Hypothalamus (tissue), 51 donors: ENCODE measurements at regions not wholly inside any gene's neighbourhood (a gene's known extent, or its start where the extent isn't known, plus 50 kb on each side); places are given as distances from the start of the nearest gene placed in this dataset.

ENCODE experiments used
- DNase-seq, 51 donors: peaks; one replicate each; lab custom pipeline; 2025; lab: John Stamatoyannopoulos, UW

DNA sequence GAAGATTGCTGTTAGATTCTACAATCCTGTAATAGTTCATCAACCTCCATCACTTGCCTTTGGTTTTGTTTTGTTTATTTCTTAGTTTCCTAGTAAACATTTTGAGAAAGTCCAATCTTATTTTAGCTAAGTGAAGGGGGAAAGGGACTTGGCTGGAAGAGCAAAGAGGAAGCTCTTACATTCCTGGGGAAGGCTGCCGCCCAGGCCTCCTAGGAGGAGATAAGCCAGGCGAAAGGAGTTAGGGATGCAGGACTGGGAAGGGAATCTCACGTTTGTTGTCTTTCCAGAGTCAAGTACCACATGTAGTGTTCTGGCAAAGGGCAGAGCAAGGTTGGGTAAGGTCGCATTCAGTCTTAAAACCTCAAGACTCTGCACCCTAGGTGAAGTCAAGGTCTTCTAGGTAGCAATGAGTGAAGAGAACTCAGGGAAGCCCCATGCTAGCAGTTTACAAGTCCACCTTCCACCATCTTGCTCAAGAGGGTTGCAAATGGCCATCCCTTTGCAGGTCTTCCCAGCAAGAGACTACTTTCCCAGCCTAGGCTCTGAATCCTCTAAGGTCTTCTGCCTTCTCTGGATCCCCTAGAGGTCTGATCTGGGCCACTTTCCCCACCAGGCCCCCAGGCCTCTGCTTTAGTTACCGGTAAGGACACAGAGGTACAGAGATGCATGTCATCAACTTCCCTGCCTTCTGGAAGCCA lies 320.7 kb downstream of the CYP26B1 start:
- no peak for DNase-seq

GRCh38 chr2:71826299-71826698 lies 321.4 kb downstream of the CYP26B1 start:
- DNase-seq = no peak

DNA sequence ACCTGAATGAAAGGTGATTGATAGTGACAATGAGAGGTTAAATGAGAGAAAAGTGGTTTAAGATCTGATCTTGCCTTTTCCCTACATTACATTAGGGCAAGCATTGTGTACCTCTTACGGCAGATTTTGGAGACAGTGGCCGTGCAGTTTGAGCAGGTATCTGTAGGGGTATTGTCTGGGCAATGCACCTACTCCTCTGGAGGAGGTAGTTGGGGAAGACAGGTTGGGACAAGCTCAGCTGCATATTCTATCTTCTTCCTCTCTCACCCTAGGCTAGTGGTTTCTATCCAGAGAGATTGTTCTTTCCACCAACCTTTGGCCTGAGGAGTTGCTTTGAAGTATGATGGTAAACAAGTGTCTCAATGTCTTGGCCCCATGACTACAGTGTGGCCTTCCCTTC lies 323.2 kb downstream of the CYP26B1 start:
- no peak for DNase-seq

GRCh38 chr2:71823526-71823925 lies 324.1 kb downstream of the CYP26B1 start:
- DNase-seq = no peak

- no peak for DNase-seq
Observed at GRCh38 chr2:71822463-71822862, 325.2 kb downstream of the CYP26B1 start.

GRCh38 chr2:71821856-71822255 lies 325.8 kb downstream of the CYP26B1 start:
- no peak for DNase-seq

- DNase-seq = no peak
Observed at GRCh38 chr2:71816815-71817214, 330.8 kb downstream of the CYP26B1 start.

DNA sequence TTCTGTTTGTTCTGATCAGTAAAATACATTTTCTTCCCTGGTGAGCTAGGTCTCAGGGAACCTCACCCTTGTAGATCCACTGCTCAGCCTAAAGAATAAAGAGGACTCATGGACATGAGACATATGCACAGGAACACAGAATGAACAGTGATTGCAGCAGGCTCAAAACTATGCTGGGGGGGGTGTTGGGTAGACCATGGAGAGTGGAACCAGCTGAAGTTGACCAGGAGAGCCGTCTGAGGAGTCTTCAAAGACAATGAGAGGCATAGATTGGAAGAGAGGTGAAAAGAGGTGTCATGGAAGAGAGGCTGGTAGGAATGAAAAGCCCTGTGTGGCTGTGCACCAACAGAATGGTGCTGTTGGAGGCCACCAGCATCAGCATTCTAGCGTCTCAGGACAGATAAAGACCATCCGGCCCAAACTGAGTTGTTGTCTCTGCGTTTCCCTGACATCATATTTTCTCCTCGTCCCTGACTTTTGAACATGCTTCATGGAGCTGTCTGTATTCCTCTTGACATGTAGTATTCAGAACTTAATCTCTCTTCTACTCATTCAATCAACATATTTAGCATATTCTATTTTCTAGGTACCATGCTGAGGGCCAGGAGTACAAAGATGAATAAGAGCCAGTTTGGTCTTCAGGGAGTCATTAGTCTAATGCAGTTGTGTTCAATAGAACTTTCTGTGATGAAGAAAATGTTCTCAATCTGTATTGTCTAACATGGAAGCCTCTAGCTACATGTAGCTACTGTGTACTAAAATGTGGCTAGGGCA lies 331.8 kb downstream of the CYP26B1 start:
- DNase-seq = no peak

DNA sequence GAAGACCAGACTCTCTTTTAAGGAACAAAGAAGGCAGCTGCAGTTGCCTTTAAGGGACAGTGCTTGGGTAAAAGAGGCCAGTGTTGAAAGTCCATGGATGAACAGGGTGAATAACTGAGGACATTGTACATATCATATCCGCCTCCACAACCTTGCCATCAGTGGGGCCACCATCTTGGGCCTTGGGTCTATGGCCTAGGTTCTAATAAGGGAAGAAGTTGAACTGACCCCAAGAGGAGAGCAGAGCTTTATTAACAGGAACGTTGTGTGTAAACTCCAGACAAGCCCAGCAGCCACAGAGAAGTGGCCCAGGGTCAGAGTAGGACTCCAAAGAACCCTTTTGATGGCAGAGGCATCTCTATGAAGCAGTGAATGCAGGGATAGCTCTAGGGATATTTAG lies 332.8 kb downstream of the CYP26B1 start:
- DNase-seq = no peak

DNA sequence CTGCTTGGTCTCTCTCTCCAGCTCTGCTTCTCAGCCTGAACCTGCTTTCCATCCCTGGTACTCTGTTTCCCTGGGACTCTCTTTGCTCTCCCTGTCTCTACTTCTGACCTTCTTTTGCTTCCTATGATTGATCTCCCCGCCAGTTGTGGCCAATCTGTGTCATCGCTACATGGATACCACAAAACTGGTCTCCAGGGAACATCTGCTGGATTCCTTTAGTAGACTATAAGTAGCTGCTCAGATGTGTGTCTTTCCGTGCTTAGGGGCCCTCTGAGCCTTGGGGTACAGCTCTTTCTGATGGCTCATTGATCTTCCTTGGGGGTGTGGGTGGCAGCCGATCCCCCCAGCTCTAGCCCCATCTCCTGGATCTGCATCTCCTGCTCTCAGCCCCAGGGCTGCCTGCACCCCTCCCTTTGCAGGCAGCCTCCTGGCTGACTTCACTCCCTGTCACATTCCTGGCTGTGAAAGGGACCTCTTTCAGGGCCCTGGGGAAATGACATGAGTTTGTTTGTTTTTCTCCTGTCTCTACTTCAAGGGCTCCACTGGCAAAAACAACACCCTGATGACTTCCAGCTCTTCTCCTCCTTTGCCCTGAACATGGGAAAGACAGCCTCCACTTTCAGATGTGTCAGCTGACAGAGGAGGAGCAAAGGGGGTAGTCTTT lies 333.7 kb downstream of the CYP26B1 start:
- no peak for DNase-seq

DNA sequence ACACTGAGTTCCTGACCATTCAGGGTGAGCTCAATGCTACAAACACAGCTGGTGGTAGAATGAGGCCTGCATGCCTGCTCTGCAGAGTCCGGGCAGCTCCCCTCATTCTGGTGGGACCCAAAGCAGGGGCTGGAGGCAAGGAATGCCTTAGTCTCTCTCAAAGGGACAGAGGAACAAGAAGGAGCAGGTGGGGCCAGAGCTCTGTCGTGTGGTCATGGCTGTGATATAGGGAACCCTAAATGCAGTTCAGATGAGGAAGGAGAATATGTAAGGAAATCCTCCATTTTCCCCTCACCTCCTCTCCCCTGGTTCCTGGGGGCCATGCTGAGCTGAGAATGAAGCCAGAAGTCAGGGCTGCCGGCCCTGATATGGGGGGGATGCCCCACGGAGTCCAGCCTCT lies 334.3 kb downstream of the CYP26B1 start:
- DNase-seq = no peak

- DNase-seq = no peak
Observed at GRCh38 chr2:71812736-71813135, 334.9 kb downstream of the CYP26B1 start.

GRCh38 chr2:71811726-71812125 lies 335.9 kb downstream of the CYP26B1 start:
- no peak for DNase-seq

DNA sequence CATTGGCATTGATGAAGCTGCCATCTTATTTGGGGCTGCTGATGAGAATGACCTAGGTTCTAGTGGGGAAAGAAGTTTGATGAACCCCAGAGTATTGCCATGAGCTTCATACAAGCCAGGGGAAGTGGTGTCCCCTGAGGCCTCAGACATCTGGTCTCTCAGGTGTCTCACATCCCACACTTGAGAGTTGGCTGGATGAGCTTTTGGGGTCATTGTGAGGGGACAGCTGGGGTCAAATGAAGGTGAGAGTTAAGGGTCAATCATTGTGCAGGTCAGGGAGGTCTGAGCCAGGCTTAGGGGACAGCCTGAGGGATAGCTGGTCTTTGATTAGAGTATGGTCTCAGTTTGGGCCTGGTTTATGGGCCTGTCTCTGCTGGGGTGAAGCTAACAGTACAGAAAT lies 336.5 kb downstream of the CYP26B1 start:
- DNase-seq = no peak

- no peak for DNase-seq
Observed at GRCh38 chr2:71807581-71808451, 339.8 kb downstream of the CYP26B1 start.

DNA sequence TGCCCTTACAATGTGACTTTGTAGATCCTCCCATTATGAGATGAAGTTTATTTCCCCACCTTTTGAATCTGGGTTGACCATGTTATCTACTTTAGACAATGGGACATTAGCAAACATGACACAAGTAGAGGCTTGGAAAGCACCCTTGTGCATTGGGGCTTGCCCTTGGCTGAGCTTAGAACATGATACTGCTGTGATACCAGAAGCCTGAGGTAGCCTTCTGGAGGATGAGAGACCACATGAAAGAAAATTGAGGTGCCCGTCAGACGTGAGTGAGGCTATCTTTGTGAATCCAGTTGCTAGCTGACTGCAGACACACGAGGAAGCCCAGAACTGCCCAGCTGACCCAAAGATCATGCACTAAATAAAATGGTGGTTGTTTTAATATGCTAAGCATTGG lies 341.2 kb downstream of the CYP26B1 start:
- DNase-seq = no peak

DNA sequence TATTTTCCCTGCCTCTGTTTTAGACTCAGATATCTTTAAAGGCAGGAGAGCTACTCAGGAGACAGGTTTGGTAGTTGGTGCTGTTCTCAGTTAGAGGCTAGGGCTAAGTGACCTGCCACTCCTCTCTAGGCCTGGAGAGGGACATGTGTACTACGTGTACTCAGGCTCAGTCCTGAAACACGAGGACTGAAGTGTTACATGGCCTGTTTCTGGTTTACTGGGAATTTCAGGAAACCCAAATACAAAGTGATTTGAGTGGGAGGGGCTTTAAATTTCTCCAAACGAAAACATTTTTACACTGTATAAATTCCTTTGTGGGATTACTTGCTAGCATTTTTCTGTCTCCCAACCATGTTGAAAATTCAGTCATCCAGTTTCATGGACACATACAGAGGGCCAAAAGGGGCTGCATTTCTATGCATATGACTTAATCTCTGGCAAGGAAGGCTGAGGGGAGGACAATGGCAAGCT lies 343.3 kb downstream of the CYP26B1 start:
- DNase-seq = no peak

DNA sequence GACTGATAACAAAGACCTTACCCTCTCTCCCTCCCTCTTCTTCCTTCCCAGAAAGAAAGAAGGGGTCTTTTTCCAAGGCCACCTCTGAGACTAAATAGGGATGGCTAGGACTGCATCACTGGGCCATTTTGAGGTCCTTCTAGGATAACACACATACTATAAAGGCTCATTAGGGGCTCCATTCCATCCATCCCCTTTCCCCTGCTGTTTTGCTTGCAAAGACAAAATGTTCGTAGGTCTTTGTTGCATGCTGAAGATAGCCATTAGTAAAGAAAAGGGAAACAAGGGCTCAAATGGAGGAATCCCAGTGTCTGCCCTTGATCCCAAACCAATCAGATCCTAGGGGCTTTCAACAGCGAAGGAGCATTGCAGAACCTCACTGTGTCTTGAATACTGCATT lies 344.3 kb downstream of the CYP26B1 start:
- DNase-seq = no peak

- DNase-seq = no peak
Observed at GRCh38 chr2:71802556-71802955, 345.1 kb downstream of the CYP26B1 start.

DNA sequence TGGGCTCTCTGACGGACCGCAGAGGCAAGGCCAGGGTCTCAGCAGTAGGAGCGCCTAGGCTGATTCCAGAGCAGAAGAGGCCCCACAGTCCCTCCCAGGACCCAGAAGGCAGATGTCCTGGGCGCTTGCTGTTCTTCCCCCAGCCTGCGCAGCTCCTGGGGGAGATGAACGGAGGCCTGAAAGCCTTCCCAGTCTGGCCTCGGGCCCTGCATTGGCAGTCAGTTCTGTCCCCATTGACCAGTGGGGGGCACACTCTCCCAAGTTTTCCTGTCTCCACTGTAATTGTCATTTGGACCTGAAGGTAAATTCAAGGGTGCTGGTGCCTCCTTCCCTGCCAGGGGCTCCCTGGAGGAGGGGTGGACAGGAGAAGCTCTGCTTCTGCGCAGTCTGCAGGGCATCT lies 345.7 kb downstream of the CYP26B1 start:
- peak in 38 of 51 donors; percentile 1 to 74 (median 27) for DNase-seq

GRCh38 chr2:71801556-71801955 lies 346.1 kb downstream of the CYP26B1 start:
- DNase-seq = no peak
